GM12878 (cell line): ENCODE measurements at regions not wholly inside any gene's neighbourhood (a gene's known extent, or its start where the extent isn't known, plus 50 kb on each side); places are given as distances from the start of the nearest gene placed in this dataset.

Experiments used
- ATAC-seq: fragments of 200-7000 bp; cut with Tn5 transposase; 3 replicates; pipeline ENCODE4 v1.9.1; 2020; ENCODE audit warnings: mild to moderate bottlenecking, moderate library complexity
- BruUV-seq: library from RNA; stranded (reverse); fragments of 400-500 nt; replicated peaks from 2 replicates; lab custom pipeline; 2021; lab: Mats Ljungman, UMichigan
- CTCF ChIA-PET: fragments of 300-600 bp; sonication (Branson Sonifier 250); formaldehyde crosslinking; extraction: SDS; loops from one replicate; lab custom pipeline; 2021; ENCODE audit warnings: inconsistent platforms; lab: Yijun Ruan, JAX
- POLR2A ChIA-PET: fragments of 350-600 bp; formaldehyde crosslinking; extraction: SDS; loops from one replicate; lab custom pipeline; 2021; ENCODE audit warnings: inconsistent platforms; lab: Charles Lee
- RAD21 ChIA-PET: fragments of 300-600 bp; sonication (Branson Sonifier 250); formaldehyde crosslinking; loops from one replicate; lab custom pipeline; 2023; ENCODE audit warnings: antibody characterized with exemption; ENCODE audit not compliant: unreplicated experiment; lab: Charles Lee
- SMC1A ChIA-PET: fragments of 300-600 bp; sonication (Branson Sonifier 250); formaldehyde crosslinking; loops from one replicate; lab custom pipeline; 2023; ENCODE audit not compliant: unreplicated experiment, uncharacterized antibody; lab: Charles Lee
- DNase-seq: peaks from one replicate; pipeline ENCODE4 v3.0.0-alpha.2; 2011; ENCODE audit warnings: low read depth, low spot score
- FAIRE-seq: peaks from 3 replicates; lab custom pipeline; 2011; peaks lifted over from hg19 to GRCh38; lab: Jason Lieb, UNC
- H2AFZ ChIP-seq: 2 replicates; pipeline ENCODE4 v1.6.0; 2011; ENCODE audit warnings: low read depth, low read length, control low read depth; ENCODE audit not compliant: control insufficient read depth
- H3K27ac ChIP-seq: 2 replicates; pipeline ENCODE4 v1.5.1; 2011; ENCODE audit warnings: control low read depth; ENCODE audit not compliant: control insufficient read depth, insufficient read depth
- H3K27me3 ChIP-seq, 2 experiments: replicated peaks in 1 of 2; 2 replicates each; pipeline versions ENCODE4 v1.6.0 to v1.6.1; 2011; ENCODE audit warnings: low read length in 1 of 2; ENCODE audit not compliant: control insufficient read depth in 2 of 2, insufficient read depth in 2 of 2
- H3K36me3 ChIP-seq, 2 experiments: 2 replicates each; pipeline ENCODE4 v1.5.1; 2011; ENCODE audit warnings: low read length in 1 of 2; ENCODE audit not compliant: control insufficient read depth in 2 of 2, insufficient read depth in 2 of 2
- H3K4me1 ChIP-seq: 2 replicates; pipeline ENCODE4 v1.6.1; 2011; ENCODE audit warnings: mild to moderate bottlenecking, low read length, moderate library complexity, mixed read lengths; ENCODE audit not compliant: control insufficient read depth, insufficient read depth
- H3K4me2 ChIP-seq: 2 replicates; pipeline ENCODE4 v1.6.0; 2011; ENCODE audit warnings: control low read depth; ENCODE audit not compliant: control insufficient read depth, insufficient read depth
- H3K4me3 ChIP-seq: fragments of 200-600 bp; sonication (generic); 2 replicates; pipeline ENCODE4 v1.5.1; 2016
- H3K79me2 ChIP-seq: 2 replicates; pipeline ENCODE4 v1.6.0; 2011; ENCODE audit warnings: low read length; ENCODE audit not compliant: control insufficient read depth, insufficient read depth
- H3K9ac ChIP-seq: 2 replicates; pipeline ENCODE4 v1.8.0; 2011; ENCODE audit warnings: low read length, control low read depth, mixed read lengths; ENCODE audit not compliant: control insufficient read depth, insufficient read depth
- H3K9me3 ChIP-seq: replicated peaks from 3 replicates; pipeline ENCODE4 v1.5.1; 2011; ENCODE audit warnings: mild to moderate bottlenecking, low read length; ENCODE audit not compliant: control insufficient read depth, insufficient read depth
- H4K20me1 ChIP-seq: 2 replicates; pipeline ENCODE4 v1.6.0; 2011; ENCODE audit not compliant: control insufficient read depth, insufficient read depth
- ASH2L ChIP-seq: fragments of 300-600, 200-600 bp; sonication (generic); IDR thresholded peaks from 2 replicates; pipeline ENCODE4 v1.6.1; 2017; ENCODE audit warnings: low read depth, mild to moderate bottlenecking, borderline replicate concordance
- EZH2 ChIP-seq: IDR thresholded peaks from 2 replicates; pipeline ENCODE4 v1.6.1; 2012; ENCODE audit warnings: low read depth, mild to moderate bottlenecking, control low read depth, inconsistent platforms, low read length, borderline replicate concordance; ENCODE audit not compliant: control insufficient read depth
- FOXK2 ChIP-seq: fragments of 450-650 bp; IDR thresholded peaks from 2 replicates; pipeline ENCODE4 v1.6.1; 2017; ENCODE audit warnings: mild to moderate bottlenecking, moderate library complexity
- IKZF2 ChIP-seq, 2 experiments: fragments of 450-650 bp; IDR thresholded peaks; 2 replicates each; pipeline ENCODE4 v1.6.1; 2017; ENCODE audit warnings: mild to moderate bottlenecking in 2 of 2, moderate library complexity in 2 of 2
- KAT2A ChIP-seq: conservative IDR thresholded peaks from 2 replicates; pipeline ENCODE4 v1.6.1; 2011; ENCODE audit warnings: low read depth, low read length; ENCODE audit not compliant: control insufficient read depth
- MYB ChIP-seq: fragments of 150-350 bp; IDR thresholded peaks from 2 replicates; pipeline ENCODE4 v1.6.1; 2014; ENCODE audit warnings: mild to moderate bottlenecking, low read depth, low read length, borderline replicate concordance
- NFYA ChIP-seq: IDR thresholded peaks from 2 replicates; pipeline ENCODE4 v1.6.1; 2011; ENCODE audit warnings: low read depth, mild to moderate bottlenecking, low read length, improper control_type of control experiment, borderline replicate concordance
- NKRF ChIP-seq: fragments of 450-650 bp; conservative IDR thresholded peaks from 2 replicates; pipeline ENCODE4 v1.6.1; 2017; ENCODE audit warnings: mild to moderate bottlenecking, moderate library complexity
- SMAD1 ChIP-seq: fragments of 450-650 bp; IDR thresholded peaks from 2 replicates; pipeline ENCODE4 v1.6.1; 2018; ENCODE audit warnings: mild to moderate bottlenecking, low read depth; ENCODE audit not compliant: partially characterized antibody
- SMARCA5 ChIP-seq: fragments of 450-650 bp; IDR thresholded peaks from 2 replicates; pipeline ENCODE4 v1.6.1; 2017; ENCODE audit warnings: mild to moderate bottlenecking
- SP1 ChIP-seq: IDR thresholded peaks from one replicate; pipeline ENCODE4 v1.6.1; 2011; ENCODE audit warnings: low read depth, low read length
- SPI1 ChIP-seq: IDR thresholded peaks from 2 replicates; pipeline ENCODE4 v1.6.1; 2011; ENCODE audit warnings: low read depth, mild to moderate bottlenecking, low read length, moderate library complexity, borderline replicate concordance; ENCODE audit not compliant: insufficient read depth
- SREBF1 ChIP-seq: IDR thresholded peaks from 2 replicates; pipeline ENCODE4 v1.6.1; 2012; ENCODE audit warnings: mild to moderate bottlenecking, low read length
- ZZZ3 ChIP-seq: IDR thresholded peaks from 2 replicates; pipeline ENCODE4 v1.6.1; 2011; ENCODE audit warnings: low read depth; ENCODE audit not compliant: control insufficient read depth, insufficient read length
- in situ Hi-C: fragments of 300-500 bp; cut with MboI; formaldehyde crosslinking; loops from 9 replicates; pipeline ENCODE4 v1.14.3; 2018; ENCODE audit warnings: mixed read lengths
- intact Hi-C: fragments of 100-400 bp; cut with micrococcal nuclease; formaldehyde crosslinking; loops from one replicate; pipeline ENCODE4 v1.14.2; 2022; ENCODE audit not compliant: unreplicated experiment

GRCh38 chr4:108236264-108236663, 67.5 kb upstream of the LEF1 start:
- in situ Hi-C loops: no loop called here
- Histone ChIP-seq H3K36me3 (no peaks in the 10 kb centered on the region), H2AFZ (no peak overlapping the region), H3K9ac (no peak overlapping the region), H3K4me3 (no peak overlapping the region), H3K27ac (no peak overlapping the region), H3K79me2 (no peaks in the 10 kb centered on the region), H3K4me2 (no peak overlapping the region), H3K4me1 (no peaks in the 10 kb centered on the region), H3K27me3 (no peaks in the 10 kb centered on the region), H4K20me1 (no peaks in the 10 kb centered on the region), H3K9me3 (no peaks in the 10 kb centered on the region)
- intact Hi-C loops: no loop called here
- ChIA-PET POLR2A (no interaction called here), RAD21 (no interaction called here), CTCF (interaction anchor here (1.0 kb wide), 1 partner anchor 217 kb away, joined by 4 read pairs; no protein-coding TSS in a partner anchor), SMC1A (no interaction called here)
- DNase-seq (no peak), ATAC-seq (no peak), FAIRE-seq (no peak)
- TF ChIP-seq ASH2L (no peak), SREBF1 (no peak), SP1 (no peak), EZH2 (no peak), KAT2A (no peak), MYB (no peak), ZZZ3 (no peak), NFYA (no peak), SPI1 (no peak), FOXK2 (no peak), NKRF (no peak), IKZF2 (IDR thresholded peaks at IDR 0.05) (no peak), SMARCA5 (no peak), SMAD1 (no peak)
- no TSS peak for BruUV-seq
